WERI-Rb-1 (cell line): ENCODE measurements at regions not wholly inside any gene's neighbourhood (a gene's known extent, or its start where the extent isn't known, plus 50 kb on each side); places are given as distances from the start of the nearest gene placed in this dataset.
"Not testable (repeated sequence)": the region's sequence is repeated elsewhere in the genome, so short reads cannot be mapped to it uniquely, and the experiment has no call there.

Experiments used
- DNase-seq: peaks from one replicate; pipeline ENCODE4 v3.0.0-alpha.2; 2020
- H3K27ac ChIP-seq: fragments of 250-450 bp; sonication (Bioruptor Pico); 2 replicates; pipeline ENCODE4 v1.5.1; 2020; ENCODE audit warnings: mild to moderate bottlenecking, moderate library complexity
- H3K27me3 ChIP-seq: fragments of 250-450 bp; sonication (Bioruptor Pico); 2 replicates; pipeline ENCODE4 v1.5.1; 2021; ENCODE audit warnings: mild to moderate bottlenecking, low read depth, moderate library complexity; ENCODE audit not compliant: insufficient read depth, severe bottlenecking
- H3K36me3 ChIP-seq: fragments of 250-450 bp; sonication (Bioruptor Pico); 2 replicates; pipeline ENCODE4 v1.5.1; 2020; ENCODE audit warnings: mild to moderate bottlenecking, moderate library complexity
- H3K4me3 ChIP-seq: 2 replicates; pipeline ENCODE4 v1.5.1; 2011; ENCODE audit warnings: low read depth, mild to moderate bottlenecking, control low read depth, low read length
- H3K9me3 ChIP-seq: fragments of 250-450 bp; sonication (Bioruptor Pico); 2 replicates; pipeline ENCODE4 v1.5.1; 2021; ENCODE audit warnings: mild to moderate bottlenecking, moderate library complexity; ENCODE audit not compliant: severe bottlenecking
- TF ChIP-seq, protein P1 (sequence below): IDR thresholded peaks from 2 replicates; pipeline ENCODE4 v1.5.1; 2011; ENCODE audit warnings: low read depth, mild to moderate bottlenecking, control low read depth, inconsistent platforms, low read length

DNA sequence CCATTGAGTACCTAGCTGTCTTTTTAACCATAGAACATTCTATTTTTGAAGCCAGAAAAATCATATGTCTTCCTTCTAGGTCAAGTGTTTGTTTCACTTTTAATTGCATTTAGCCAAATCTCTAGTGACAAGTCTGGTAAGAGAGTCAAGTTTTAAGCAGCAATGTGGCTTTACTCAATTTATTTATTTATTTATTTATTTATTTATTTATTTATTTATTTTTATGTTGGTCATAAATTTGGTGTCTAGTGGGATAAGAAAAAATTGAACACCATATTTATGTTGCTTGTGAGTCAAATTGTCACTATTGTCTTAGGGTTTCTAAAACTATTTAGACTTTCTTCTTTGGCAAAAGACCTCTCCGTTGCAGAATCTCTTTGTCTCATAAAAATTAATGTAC, 174.5 kb upstream of the BCHE start:
- Histone ChIP-seq H3K27me3 (no peaks in the 10 kb centered on the region), H3K4me3 (no peak overlapping the region), H3K9me3 (no peaks in the 10 kb centered on the region), H3K27ac (no peak overlapping the region), H3K36me3 (no peaks in the 10 kb centered on the region)
- TF ChIP-seq, protein P1, sequence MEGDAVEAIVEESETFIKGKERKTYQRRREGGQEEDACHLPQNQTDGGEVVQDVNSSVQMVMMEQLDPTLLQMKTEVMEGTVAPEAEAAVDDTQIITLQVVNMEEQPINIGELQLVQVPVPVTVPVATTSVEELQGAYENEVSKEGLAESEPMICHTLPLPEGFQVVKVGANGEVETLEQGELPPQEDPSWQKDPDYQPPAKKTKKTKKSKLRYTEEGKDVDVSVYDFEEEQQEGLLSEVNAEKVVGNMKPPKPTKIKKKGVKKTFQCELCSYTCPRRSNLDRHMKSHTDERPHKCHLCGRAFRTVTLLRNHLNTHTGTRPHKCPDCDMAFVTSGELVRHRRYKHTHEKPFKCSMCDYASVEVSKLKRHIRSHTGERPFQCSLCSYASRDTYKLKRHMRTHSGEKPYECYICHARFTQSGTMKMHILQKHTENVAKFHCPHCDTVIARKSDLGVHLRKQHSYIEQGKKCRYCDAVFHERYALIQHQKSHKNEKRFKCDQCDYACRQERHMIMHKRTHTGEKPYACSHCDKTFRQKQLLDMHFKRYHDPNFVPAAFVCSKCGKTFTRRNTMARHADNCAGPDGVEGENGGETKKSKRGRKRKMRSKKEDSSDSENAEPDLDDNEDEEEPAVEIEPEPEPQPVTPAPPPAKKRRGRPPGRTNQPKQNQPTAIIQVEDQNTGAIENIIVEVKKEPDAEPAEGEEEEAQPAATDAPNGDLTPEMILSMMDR, result no peak
- no peak for DNase-seq

GRCh38 chr3:166005126-166005525, 167.9 kb upstream of the BCHE start:
- TF ChIP-seq, protein P1, result no peak
- Histone ChIP-seq H3K9me3 (no peaks in the 10 kb centered on the region), H3K27ac (no peak overlapping the region), H3K27me3 (no peaks in the 10 kb centered on the region), H3K36me3 (no peaks in the 10 kb centered on the region), H3K4me3 (no peak overlapping the region)
- no peak for DNase-seq

- Histone ChIP-seq H3K4me3 (no peak overlapping the region), H3K9me3 (no peaks in the 10 kb centered on the region), H3K36me3 (no peaks in the 10 kb centered on the region), H3K27me3 (no peaks in the 10 kb centered on the region), H3K27ac (no peak overlapping the region)
- no peak for DNase-seq
- TF ChIP-seq, protein P1, result no peak
These were observed 157.1 kb upstream of the BCHE start for GRCh38 chr3:165994293-165994692.

DNA sequence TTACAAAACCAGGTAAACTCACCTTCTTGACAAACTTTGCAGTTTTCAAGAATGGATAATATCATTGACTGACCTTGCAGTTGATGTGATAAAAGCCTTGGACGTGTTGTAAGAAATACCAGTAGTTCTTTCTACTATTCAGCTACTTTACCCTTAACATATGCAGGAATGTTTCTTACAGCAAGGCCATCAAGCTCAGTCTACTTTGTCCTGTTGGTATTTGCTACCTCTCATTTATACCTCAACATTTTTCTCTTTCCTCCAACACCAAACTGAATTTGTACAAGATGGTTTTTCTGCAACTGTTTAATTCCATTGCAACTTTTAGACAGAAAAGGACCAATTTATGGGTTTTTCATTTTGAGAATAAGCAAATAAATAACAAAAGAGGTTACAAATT, 147.4 kb upstream of the BCHE start:
- TF ChIP-seq, protein P1, result no peak
- Histone ChIP-seq H3K27ac (no peak overlapping the region), H3K9me3 (no peaks in the 10 kb centered on the region), H3K36me3 (no peaks in the 10 kb centered on the region), H3K4me3 (no peak overlapping the region), H3K27me3 (no peaks in the 10 kb centered on the region)
- no peak for DNase-seq

DNA sequence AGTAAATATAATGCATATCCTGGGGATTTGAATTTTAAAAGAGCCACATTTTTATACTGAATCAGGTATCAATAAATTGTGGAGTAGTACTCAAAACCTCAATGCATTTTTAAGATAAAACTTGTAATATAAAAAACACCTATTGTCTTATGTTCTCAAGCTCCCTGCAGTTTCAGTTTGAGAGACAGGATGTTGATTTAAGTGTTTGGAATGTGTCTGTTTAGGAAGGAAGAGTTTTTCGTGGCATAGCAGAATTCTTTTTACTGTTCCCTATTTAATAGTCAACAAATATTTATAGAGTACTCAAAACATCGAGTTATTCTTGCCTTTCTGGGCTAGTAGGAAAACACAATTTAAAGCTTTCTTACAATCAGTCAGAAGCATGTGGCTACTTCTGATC, 146.1 kb upstream of the BCHE start:
- H3K27ac ChIP-seq, result no peak overlapping the region
- H3K36me3 ChIP-seq, result no peaks in the 10 kb centered on the region
- no peaks in the 10 kb centered on the region for H3K9me3 ChIP-seq
- DNase-seq, result no peak
- no peaks in the 10 kb centered on the region for H3K27me3 ChIP-seq
- TF ChIP-seq, protein P1, result no peak
- H3K4me3 ChIP-seq, result no peak overlapping the region

- DNase-seq, result no peak
- H3K27me3 ChIP-seq, result no peaks in the 10 kb centered on the region
- no peak overlapping the region for H3K4me3 ChIP-seq
- TF ChIP-seq, protein P1, result no peak
- no peaks in the 10 kb centered on the region for H3K36me3 ChIP-seq
- no peaks in the 10 kb centered on the region for H3K9me3 ChIP-seq
- H3K27ac ChIP-seq, result no peak overlapping the region
These were observed 144.1 kb upstream of the BCHE start for GRCh38 chr3:165981318-165981717.

GRCh38 chr3:165960825-165961224, 123.6 kb upstream of the BCHE start:
- H3K36me3 ChIP-seq, H3K27me3 ChIP-seq, H3K9me3 ChIP-seq, H3K27ac ChIP-seq, H3K4me3 ChIP-seq, DNase-seq: not testable (repeated sequence)
